Lung microvascular endothelial cell (primary cell): ENCODE measurements at regions not wholly inside any gene's neighbourhood (a gene's known extent, or its start where the extent isn't known, plus 50 kb on each side); places are given as distances from the start of the nearest gene placed in this dataset.
"Not testable (repeated sequence)": the region's sequence is repeated elsewhere in the genome, so short reads cannot be mapped to it uniquely, and the experiment has no call there.

Source experiments
- DNase-seq, 2 donors: peaks; one replicate each; pipeline versions ENCODE4 v3.0.0 to v3.0.0-alpha.2; 2010; ENCODE audit warnings: low read depth in 2 of 2

GRCh38 chr1:146413911-146414310 is 185.1 kb upstream of the NOTCH2NLA start:
- DNase-seq = not testable (repeated sequence)

GRCh38 chr1:146411923-146412322 is 183.1 kb upstream of the NOTCH2NLA start:
- not testable (repeated sequence) for DNase-seq

GRCh38 chr1:146409817-146410441 is 181.1 kb upstream of the NOTCH2NLA start:
- peak; percentile 43 to 57 for DNase-seq

DNA sequence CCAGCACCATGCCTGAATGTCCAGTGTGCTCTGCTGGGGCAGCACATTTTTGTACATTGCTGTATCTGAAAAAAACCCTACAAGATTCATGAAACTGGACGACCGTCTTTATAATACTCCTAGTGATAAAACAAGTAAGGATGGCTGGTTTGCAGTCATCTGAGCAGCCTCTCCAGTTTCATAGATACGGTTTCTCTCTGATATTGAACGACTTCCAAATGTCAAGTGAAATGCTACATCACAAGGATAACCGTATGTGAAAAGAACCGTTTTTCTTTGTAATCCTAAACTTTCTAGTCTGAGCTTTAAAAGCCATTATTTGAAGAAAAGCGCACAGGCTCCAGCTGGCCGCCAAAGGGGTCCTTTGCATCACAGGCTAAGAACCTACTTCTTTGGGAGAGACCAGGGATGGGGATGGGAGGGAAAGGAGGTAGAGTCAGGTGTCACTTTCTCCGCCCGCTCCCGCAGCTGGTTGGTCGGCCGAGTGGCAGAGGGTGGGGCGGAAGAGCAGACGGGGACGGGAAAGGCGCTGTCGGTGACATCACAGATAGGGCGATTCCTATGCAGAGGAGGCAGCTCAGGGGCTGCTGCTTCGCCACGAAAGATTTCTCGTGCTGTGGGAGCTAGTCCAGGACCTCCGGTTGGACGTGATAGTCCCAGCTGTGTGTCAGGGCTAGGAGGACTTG is 180.4 kb upstream of the NOTCH2NLA start:
- peak; percentile 2 to 32 for DNase-seq

DNA sequence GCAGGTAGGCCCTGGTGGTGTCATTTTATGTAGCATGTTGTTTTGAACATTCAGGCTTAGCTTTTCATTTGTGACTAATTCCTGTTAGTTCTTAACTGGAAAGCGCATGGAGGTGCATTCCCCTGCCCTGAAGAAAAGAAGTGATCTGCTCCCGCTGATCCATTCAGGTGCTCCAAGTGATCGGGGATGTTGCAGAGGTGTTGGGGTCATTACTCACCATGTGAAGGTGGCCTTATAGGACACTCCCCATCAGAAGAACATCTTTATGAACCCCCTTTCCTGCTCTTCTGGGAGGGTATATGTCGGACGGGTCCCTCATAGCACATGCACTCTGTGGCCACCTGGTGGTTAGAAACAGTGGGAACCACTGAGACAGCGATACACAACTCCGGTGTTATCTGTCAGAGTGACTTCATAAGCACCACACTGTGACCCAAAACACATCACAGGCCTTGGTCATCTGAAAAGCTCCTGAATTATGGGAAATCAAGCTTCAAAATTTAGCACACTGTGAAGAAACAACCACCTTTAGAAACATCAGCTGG is 172.5 kb upstream of the NOTCH2NLA start:
- peak in 1 of 2 donors; percentile 44 for DNase-seq

DNA sequence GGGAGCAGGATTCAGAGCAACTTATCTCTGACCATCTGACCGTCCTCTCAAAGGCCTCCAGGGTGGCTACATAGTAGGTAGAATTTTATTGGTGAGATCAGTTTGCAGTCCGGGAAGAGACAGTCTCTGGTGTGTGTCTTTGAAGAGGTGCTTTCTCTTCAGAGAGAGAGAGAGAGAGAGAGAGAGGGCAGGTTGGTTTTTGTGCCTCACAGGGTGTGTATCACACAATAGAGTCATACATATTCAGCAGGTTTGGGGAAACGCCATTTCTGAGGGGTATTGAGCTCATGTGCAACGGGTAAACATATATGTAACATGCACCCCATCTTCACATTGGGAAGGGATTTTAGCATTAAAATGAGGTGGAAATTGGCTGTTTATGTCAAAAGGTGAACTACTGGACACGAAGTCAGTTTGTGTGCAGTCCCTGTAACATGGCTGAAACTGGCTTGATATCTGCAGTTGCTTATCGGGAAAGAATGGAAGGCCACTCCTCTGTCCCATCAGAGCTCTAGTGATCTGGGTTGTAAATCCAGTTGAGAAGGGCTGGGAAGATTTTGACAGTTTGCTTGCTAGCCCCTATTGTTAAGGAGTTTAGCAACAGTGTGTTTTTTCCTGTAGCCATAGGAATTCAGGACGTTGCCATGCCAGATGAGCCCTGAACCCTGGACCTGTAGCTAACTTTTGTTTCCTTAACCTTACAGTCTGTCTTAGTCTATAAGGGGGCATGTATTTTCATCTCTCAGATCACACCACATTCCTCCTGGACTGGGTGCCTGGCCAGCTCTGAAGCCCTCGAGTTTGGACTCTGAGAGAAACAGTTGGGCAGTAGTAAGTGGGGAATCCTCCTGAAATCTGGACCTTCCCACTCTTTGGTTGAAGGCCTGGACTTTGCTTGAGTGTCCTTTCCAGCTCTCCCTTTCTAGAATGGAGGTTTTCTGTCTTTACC is 171.6 kb upstream of the NOTCH2NLA start:
- DNase-seq = peak; percentile 66 to 80

DNA sequence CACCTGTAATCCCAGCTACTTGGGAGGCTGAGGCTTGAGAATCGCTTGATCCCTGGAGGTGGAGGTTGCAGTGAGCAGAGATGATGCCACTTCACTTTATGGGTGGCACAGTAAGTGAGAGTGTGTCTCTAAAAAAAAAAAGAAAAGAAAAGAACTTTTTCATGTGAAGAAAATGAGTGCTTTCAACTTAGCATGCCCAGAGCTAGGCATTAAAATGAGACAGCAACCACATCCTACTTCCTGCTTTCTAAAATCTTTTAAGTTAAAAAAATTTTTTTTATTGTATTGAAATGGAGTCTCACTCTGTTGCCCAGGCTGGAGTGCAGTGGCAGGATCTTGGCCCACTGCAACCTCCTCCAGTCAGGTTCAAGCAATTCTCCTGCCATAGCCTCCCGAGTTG is 170.4 kb upstream of the NOTCH2NLA start:
- DNase-seq = not testable (repeated sequence)

GRCh38 chr1:146396801-146397200 is 168.0 kb upstream of the NOTCH2NLA start:
- not testable (repeated sequence) for DNase-seq

- not testable (repeated sequence) for DNase-seq
Measured at GRCh38 chr1:146396242-146396641, 167.4 kb upstream of the NOTCH2NLA start.

- DNase-seq = not testable (repeated sequence)
Measured at GRCh38 chr1:146393796-146394195, 165.0 kb upstream of the NOTCH2NLA start.

DNA sequence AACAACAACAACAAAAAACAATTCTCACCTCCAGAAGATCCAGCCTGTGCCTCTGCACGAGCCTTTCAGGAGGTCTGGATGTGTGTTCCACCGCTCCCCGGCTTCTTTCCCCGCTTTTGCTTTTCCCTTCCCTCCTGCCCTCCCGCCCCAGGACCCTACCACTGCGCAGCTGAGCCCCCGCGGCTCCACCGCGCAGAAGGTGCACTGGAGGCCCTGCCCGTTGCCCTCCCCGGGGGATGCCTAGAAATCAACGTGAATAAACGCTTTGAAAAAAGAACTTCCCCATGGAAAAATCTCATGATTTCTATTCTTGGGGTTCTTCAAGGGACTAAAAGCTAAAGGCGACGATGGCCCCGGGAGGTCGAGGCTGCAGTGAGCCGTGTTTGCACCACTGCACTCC is 164.3 kb upstream of the NOTCH2NLA start:
- DNase-seq = not testable (repeated sequence)

GRCh38 chr1:146389178-146389577 is 160.4 kb upstream of the NOTCH2NLA start:
- DNase-seq = not testable (repeated sequence)

DNA sequence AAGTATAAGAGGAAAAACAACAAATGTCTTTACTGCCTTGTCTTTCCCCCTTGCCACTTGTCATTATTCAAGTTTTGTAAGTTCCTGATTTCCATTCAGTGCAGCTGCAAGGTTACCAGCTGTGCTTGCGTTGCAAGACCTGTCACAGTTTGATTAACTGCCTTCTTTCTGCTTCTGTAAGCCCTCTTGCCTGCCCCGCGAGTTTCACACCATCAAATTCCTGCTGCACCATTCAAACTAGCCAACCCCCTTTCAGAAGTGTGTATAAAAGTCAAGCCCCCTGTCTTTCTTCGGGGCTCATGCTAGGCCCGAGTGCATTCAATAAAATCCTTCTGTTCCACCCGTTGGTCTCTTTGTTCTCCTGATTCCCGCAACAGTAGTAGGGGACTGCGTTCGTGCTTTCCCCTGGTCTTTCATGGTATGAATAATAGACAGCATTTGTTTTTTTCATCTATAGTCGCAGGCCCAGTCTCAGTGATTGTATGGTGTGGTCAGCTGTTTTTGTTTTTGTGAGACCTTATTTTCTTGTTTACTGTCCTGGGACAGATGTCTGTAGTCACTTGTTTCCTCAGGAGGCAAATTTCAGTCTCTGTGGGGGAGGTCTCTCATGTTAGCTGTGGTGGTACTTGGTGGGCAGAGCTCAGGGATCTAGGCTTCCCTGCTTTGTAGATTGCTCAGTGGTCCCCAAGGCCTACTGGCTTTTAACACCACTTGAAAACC is 159.1 kb upstream of the NOTCH2NLA start:
- not testable (repeated sequence) for DNase-seq

DNA sequence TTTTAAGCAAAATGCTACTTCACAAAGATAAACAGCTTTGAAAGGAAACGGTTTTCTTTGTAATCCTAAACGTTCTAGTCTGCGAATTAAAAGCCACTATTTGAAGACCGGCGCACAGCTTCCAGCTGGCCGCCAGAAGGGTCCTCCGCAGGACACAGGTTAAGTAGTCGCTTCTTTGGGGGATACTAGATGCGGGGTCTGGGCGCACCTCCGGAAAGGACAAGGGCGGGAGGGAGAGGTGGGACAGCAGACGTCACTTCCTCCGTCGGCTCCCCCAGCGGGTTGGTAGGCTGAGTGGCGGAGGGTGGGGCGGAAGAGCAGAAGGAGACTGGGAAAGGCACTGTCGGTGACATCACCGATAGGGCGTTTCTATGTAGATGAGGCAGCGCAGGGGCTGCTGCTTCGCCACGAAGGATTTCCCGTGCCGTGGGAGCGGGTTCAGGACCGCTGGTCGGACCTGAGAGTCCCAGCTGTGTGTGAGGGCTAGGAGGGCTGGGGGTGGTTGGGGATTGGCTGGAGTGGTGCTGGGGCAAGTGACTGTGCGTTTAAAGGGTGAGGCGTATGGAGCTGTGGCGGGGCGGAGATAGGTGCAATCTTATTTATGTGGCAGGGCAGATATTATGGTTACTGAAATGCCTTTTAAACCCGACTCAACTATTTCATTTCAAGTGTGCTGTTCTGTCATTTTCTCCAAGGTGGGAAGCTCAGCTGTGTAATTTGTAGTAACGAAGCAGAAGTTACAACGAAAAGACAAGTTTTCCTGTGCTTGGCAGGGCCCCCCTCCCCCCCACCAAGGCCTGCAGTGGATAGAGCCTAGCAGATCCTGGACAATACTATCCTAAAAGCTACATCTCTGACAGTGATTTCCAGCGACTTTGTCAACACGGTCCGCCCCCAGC is 158.3 kb upstream of the NOTCH2NLA start:
- peak; percentile 82 to 95 for DNase-seq

- not testable (repeated sequence) for DNase-seq
Measured at GRCh38 chr1:146381196-146381595, 152.4 kb upstream of the NOTCH2NLA start.

DNA sequence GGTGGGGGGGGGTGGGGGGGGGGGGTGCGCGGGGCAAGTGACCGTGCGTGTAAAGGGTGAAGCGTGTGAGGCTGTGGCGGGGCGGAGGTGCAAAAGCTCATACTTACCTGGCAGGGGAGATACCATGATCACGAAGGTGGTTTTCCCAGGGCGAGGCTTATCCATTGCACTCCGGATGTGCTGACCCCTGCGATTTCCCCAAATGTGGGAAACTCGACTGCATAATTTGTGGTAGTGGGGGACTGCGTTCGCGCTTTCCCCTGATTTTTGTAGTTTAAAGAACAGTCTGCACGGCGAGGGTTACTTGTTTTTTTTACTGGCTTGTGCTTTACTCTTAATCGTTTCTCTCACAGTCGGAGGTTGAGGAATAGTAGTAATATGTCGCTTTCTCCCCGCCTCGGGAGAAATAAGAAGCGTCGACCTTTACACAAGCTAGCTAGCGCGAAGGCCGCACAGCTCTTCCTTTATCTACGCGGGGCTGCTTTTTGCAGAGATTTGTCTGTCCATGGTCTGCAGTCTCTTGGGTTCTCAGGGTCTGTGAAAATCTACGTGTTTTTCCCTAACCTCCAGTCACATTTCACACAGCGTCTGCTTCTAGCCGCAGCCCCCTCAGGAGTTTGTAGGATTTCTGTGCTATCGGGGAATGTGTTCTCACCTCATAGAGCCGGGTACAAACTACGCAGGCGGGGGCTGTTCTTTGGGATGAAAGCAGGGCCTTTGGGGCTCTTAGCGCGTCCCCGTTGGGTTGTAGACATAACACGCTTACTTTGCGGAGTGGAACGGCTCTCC is 148.1 kb upstream of the NOTCH2NLA start:
- DNase-seq = peak; percentile 93 to 96

DNA sequence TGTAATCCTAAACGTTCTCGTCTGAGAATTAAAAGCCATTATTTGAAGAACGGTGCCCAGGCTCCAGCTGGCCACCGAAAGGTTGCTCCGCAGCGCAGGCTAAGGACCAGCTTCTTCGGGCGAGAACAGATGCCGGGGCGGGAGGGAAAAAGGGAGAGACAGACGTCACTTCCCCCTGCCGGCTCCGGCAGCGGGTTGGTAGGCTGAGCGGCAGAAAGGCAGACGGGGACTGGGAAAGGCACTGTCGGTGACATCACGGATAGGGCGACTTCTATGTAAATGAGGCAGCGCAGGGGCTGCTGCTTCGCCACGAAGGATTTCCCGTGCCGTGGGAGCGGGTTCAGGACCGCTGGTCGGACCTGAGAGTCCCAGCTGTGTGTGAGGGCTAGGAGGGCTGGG is 147.5 kb upstream of the NOTCH2NLA start:
- peak; percentile 78 to 85 for DNase-seq

DNA sequence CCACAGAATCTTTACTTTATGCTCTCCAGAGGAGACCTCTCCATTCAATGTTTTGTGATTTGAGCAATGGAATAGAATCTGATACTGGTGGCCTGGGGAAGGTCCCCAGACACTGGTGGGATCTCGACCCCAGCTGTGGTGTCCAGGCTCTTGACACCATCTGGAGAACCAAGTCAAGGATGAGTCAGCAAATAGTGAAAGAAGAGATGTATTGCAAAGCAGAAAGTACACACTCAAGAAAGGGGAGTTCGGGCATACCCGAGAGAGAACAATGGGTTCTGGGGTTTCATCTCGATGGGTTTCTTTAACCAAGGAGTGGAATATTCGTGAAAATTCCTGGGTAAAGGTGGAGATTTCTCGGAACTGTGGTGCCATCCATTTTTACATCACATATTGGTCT is 146.3 kb upstream of the NOTCH2NLA start:
- DNase-seq = not testable (repeated sequence)

GRCh38 chr1:146369940-146370339 is 141.1 kb upstream of the NOTCH2NLA start:
- DNase-seq = peak; percentile 12 to 14
